H1 (cell line): ENCODE measurements at regions not wholly inside any gene's neighbourhood (a gene's known extent, or its start where the extent isn't known, plus 50 kb on each side); places are given as distances from the start of the nearest gene placed in this dataset.

Experiments
- EP300 ChIP-seq, 2 experiments: IDR thresholded peaks; 1 replicate in 1 of 2; 2 replicates in 1 of 2; pipeline ENCODE4 v1.6.1; 2011 to 2012; ENCODE audit warnings: low read depth in 2 of 2, low read length in 2 of 2, mild to moderate bottlenecking in 2 of 2, borderline replicate concordance in 1 of 2, inconsistent platforms in 1 of 2, moderate library complexity in 1 of 2
- EZH2 ChIP-seq: fragments of 200-600 bp; sonication (generic); IDR thresholded peaks from 2 replicates; pipeline ENCODE4 v1.7.1; 2012; ENCODE audit warnings: low read depth, mild to moderate bottlenecking, moderate library complexity, low read length, inconsistent platforms; ENCODE audit not compliant: severe bottlenecking
- GABPA ChIP-seq: IDR thresholded peaks from 2 replicates; pipeline ENCODE4 v1.6.1; 2011; ENCODE audit warnings: mild to moderate bottlenecking, low read length, moderate library complexity, borderline replicate concordance; ENCODE audit not compliant: insufficient read depth
- JUND ChIP-seq: IDR thresholded peaks from 2 replicates; pipeline ENCODE4 v1.6.1; 2011; ENCODE audit warnings: mild to moderate bottlenecking, improper control_type of control experiment, low read length
- POLR2A ChIP-seq, 2 experiments: IDR thresholded peaks; 1 replicate in 1 of 2; 2 replicates in 1 of 2; pipeline ENCODE4 v1.6.1; 2011; ENCODE audit warnings: low read depth in 2 of 2, low read length in 2 of 2, mild to moderate bottlenecking in 2 of 2; ENCODE audit errors: control extremely low read depth in 1 of 2
- POLR2AphosphoS5 ChIP-seq: IDR thresholded peaks from 2 replicates; pipeline ENCODE4 v1.6.1; 2011; ENCODE audit warnings: low read depth, low read length
- SIRT6 ChIP-seq: IDR thresholded peaks from one replicate; pipeline ENCODE4 v1.7.1; 2012; ENCODE audit warnings: low read length, inconsistent platforms
- TAF1 ChIP-seq: IDR thresholded peaks from 2 replicates; pipeline ENCODE4 v1.6.1; 2011; ENCODE audit warnings: mild to moderate bottlenecking, low read depth, low read length
- TF ChIP-seq, protein P1 (sequence below), 3 experiments: IDR thresholded peaks; 1 replicate in 2 of 3; 2 replicates in 1 of 3; pipeline versions ENCODE4 v1.5.1 to v1.6.1; 2011; ENCODE audit warnings: low read length in 3 of 3, mild to moderate bottlenecking in 3 of 3, inconsistent platforms in 2 of 3, low read depth in 1 of 3, moderate library complexity in 1 of 3; ENCODE audit not compliant: insufficient read depth in 1 of 3; ENCODE audit errors: control extremely low read depth in 1 of 3

DNA sequence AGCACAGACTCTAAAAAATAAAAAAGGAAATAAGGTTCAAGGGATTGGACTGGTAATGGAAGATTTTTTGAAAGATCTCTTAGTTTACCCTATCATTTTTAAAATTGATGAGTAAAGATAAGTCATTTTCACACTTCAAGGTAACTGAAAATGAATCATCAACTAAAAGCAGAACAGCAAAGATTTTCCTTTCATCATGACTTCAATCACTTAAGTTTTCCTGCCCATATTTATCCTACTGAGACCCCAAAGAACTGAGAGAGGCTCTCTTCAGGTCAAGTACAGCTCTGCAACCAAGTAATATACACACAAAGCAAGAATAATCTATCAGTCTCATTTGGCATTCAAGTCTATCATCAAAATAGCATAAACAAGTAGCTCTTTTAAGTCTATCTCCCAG lies 540.7 kb downstream of the METTL4 start:
- no peak for TF ChIP-seq EZH2
- TF ChIP-seq, protein P1, sequence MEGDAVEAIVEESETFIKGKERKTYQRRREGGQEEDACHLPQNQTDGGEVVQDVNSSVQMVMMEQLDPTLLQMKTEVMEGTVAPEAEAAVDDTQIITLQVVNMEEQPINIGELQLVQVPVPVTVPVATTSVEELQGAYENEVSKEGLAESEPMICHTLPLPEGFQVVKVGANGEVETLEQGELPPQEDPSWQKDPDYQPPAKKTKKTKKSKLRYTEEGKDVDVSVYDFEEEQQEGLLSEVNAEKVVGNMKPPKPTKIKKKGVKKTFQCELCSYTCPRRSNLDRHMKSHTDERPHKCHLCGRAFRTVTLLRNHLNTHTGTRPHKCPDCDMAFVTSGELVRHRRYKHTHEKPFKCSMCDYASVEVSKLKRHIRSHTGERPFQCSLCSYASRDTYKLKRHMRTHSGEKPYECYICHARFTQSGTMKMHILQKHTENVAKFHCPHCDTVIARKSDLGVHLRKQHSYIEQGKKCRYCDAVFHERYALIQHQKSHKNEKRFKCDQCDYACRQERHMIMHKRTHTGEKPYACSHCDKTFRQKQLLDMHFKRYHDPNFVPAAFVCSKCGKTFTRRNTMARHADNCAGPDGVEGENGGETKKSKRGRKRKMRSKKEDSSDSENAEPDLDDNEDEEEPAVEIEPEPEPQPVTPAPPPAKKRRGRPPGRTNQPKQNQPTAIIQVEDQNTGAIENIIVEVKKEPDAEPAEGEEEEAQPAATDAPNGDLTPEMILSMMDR (IDR thresholded peaks at IDR 0.05; ENCODE audit: control extremely low read depth in 1 of 3, insufficient read depth in 1 of 3, low read depth in 1 of 3, low read length in 3 of 3): no peak
- TF ChIP-seq POLR2A (IDR thresholded peaks at IDR 0.05; ENCODE audit: control extremely low read depth in 1 of 2, low read depth in 2 of 2, low read length in 2 of 2): no peak
- no peak for TF ChIP-seq JUND
- no peak for TF ChIP-seq POLR2AphosphoS5
- no peak for TF ChIP-seq TAF1
- no peak for TF ChIP-seq EP300 (IDR thresholded peaks at IDR 0.05; ENCODE audit: borderline replicate concordance in 1 of 2, low read depth in 2 of 2, low read length in 2 of 2)
- no peak for TF ChIP-seq SIRT6
- no peak for TF ChIP-seq GABPA
